ENCODE measurements at regions not wholly inside any gene's neighbourhood (a gene's known extent, or its start where the extent isn't known, plus 50 kb on each side); places are given as distances from the start of the nearest gene placed in this dataset.

DNA sequence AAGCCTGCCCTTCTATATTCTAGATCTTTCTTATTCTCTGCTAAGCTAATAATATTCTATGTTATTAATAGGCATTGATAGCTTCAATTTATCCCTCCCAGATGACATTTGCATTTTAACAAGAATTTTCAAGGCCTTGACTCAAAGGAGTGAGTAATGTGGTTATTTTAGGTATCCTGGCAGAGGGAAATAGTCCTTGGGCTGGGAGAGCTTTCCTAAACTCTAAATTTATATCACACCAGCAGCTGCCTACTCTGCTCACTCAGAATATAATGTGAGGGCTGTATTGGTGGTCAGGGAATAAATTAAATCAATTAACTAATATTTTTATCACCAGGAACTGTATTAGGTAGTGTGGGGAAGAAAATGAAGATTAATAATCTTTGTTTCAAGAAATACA lies 74.8 kb upstream of the ADAM23 start:
- Histone ChIP-seq H3K9me3 (peaks cover 0 to 8% (median 3%) of the 10 kb centered on the region in 4 donors), H3K27ac (replicated peaks in 1 of 4) (no peak overlapping the region), H3K4me3 (no peak overlapping the region), H3K4me1 (peaks cover 0 to 13% (median 6%) of the 10 kb centered on the region in 4 donors), H3K27me3 (no peaks in the 10 kb centered on the region), H3K36me3 (no peaks in the 10 kb centered on the region)
- TF ChIP-seq, protein P1, sequence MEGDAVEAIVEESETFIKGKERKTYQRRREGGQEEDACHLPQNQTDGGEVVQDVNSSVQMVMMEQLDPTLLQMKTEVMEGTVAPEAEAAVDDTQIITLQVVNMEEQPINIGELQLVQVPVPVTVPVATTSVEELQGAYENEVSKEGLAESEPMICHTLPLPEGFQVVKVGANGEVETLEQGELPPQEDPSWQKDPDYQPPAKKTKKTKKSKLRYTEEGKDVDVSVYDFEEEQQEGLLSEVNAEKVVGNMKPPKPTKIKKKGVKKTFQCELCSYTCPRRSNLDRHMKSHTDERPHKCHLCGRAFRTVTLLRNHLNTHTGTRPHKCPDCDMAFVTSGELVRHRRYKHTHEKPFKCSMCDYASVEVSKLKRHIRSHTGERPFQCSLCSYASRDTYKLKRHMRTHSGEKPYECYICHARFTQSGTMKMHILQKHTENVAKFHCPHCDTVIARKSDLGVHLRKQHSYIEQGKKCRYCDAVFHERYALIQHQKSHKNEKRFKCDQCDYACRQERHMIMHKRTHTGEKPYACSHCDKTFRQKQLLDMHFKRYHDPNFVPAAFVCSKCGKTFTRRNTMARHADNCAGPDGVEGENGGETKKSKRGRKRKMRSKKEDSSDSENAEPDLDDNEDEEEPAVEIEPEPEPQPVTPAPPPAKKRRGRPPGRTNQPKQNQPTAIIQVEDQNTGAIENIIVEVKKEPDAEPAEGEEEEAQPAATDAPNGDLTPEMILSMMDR (IDR thresholded peaks at IDR 0.05) = no peak
- TF ChIP-seq POLR2AphosphoS5 (IDR thresholded peaks at IDR 0.05) (no peak), POLR2A (IDR thresholded peaks at IDR 0.05; ENCODE audit: low read depth) (no peak)
- intact Hi-C loops (cut with DNase I) = no loop called here
- no peak for DNase-seq (ENCODE audit: extremely low spot score)

DNA sequence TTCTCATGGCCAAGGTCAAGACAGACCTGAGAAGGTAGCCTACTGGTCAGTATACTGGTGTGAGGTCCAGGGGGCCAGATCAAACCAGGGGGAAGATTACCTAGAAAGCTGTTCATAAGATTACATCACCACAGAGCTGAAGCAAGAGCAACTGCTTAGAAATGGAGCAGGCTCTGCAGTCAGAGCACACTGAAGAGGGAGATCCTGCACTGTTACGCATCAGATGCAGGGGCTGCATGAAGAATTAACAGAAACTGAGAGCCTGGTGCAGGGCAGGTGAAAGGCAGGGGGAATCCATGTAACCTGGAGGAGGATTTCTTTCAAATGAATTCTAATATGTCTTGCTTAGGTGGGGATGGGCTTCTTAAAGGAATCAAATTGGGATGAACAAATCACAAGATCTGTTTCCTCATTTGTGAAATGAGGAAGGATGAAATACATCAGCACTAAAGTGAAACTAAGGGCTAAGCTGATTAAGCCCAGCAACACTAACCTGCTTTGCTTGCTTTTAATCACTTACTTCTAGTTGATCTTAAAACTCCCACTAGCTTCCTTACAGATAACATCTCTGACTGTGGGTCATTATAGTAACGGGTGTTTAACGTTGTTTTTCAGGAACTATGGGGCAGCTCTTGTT lies 74.3 kb upstream of the ADAM23 start:
- no peak for DNase-seq (ENCODE audit: extremely low spot score)
- peaks cover 0 to 13% (median 6%) of the 10 kb centered on the region in 4 donors for H3K4me1 ChIP-seq

DNA sequence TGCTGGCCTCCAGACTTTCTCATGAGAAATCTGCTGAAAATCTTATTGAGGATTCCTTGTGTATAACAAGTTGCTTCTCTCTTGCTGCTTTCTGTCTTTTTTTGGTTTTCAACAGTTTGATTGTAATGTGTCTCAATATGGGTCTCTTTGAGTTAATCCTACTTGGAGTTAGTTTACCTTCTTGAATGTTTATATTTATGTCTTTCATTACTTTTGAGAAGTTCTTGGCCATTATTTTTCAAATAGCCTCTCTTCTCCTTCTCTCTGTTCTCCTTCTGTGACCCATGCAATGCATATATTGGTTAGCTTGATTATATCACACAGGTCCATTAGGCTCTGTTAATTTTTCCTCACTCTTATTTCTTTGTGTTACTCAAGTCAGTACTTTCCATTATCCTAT lies 67.4 kb upstream of the ADAM23 start:
- H3K27me3 ChIP-seq = no peaks in the 10 kb centered on the region
- no peak for DNase-seq (ENCODE audit: extremely low spot score)
- H3K4me3 ChIP-seq = no peak overlapping the region
- H3K36me3 ChIP-seq = no peaks in the 10 kb centered on the region
- no peak overlapping the region for H3K27ac ChIP-seq (replicated peaks in 1 of 4)
- intact Hi-C loops (cut with DNase I) = no loop called here
- H3K9me3 ChIP-seq = peaks cover 0 to 10% (median 8%) of the 10 kb centered on the region in 4 donors
- TF ChIP-seq POLR2AphosphoS5 (IDR thresholded peaks at IDR 0.05) (no peak), POLR2A (IDR thresholded peaks at IDR 0.05; ENCODE audit: low read depth) (no peak), EP300 (IDR thresholded peaks at IDR 0.05) (no peak)
- TF ChIP-seq, protein P1 (IDR thresholded peaks at IDR 0.05) = no peak
- no peaks in the 10 kb centered on the region for H3K4me1 ChIP-seq

More for the DNA sequence above, 74.3 kb upstream of the ADAM23 start:
- Histone ChIP-seq H3K9me3 (peaks cover 0 to 8% (median 3%) of the 10 kb centered on the region in 4 donors), H3K27ac (replicated peaks in 1 of 4) (no peak overlapping the region), H3K27me3 (no peaks in the 10 kb centered on the region), H3K36me3 (no peaks in the 10 kb centered on the region), H3K4me3 (no peak overlapping the region)
- intact Hi-C loops (cut with DNase I) = no loop called here
- TF ChIP-seq POLR2AphosphoS5 (IDR thresholded peaks at IDR 0.05) (no peak), POLR2A (IDR thresholded peaks at IDR 0.05; ENCODE audit: low read depth) (no peak), EP300 (IDR thresholded peaks at IDR 0.05) (no peak)
- TF ChIP-seq, protein P1 (IDR thresholded peaks at IDR 0.05) = no peak
- 60% methylated on average over 3 of the region's 3 CpGs for WGBS

DNA sequence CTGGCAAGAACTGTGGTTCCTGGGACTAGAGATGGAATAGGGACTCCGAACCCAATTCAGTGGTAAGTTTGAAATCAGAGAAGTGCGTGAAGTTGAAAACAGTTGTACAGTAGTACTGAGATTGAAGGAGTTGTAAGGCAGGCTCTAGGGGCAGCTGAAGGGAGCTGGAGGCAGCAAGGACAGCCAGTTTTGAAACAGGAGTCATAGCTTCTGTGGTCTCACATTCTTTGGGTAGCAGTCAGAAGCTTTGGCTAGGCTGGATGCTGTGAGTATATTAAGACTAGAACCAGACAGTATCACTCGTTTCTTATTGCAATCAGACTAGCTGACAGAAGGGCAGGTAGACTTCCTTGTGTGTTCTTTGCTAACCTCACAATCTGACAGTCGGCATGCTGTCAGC lies 64.5 kb upstream of the ADAM23 start:
- intact Hi-C loops (cut with DNase I) = no loop called here
- Histone ChIP-seq H3K36me3 (no peaks in the 10 kb centered on the region), H3K27ac (replicated peaks in 1 of 4) (no peak overlapping the region), H3K4me3 (no peak overlapping the region), H3K4me1 (no peaks in the 10 kb centered on the region), H3K27me3 (no peaks in the 10 kb centered on the region), H3K9me3 (peaks cover 0 to 16% (median 8%) of the 10 kb centered on the region in 4 donors)
- WGBS = 62% methylated on average over 4 of the region's 4 CpGs
- TF ChIP-seq, protein P1 (IDR thresholded peaks at IDR 0.05) = no peak
- no peak for TF ChIP-seq POLR2A (IDR thresholded peaks at IDR 0.05; ENCODE audit: low read depth)
- no peak for TF ChIP-seq EP300 (IDR thresholded peaks at IDR 0.05)
- TF ChIP-seq POLR2AphosphoS5 (IDR thresholded peaks at IDR 0.05) = no peak
- DNase-seq (ENCODE audit: extremely low spot score) = no peak

DNA sequence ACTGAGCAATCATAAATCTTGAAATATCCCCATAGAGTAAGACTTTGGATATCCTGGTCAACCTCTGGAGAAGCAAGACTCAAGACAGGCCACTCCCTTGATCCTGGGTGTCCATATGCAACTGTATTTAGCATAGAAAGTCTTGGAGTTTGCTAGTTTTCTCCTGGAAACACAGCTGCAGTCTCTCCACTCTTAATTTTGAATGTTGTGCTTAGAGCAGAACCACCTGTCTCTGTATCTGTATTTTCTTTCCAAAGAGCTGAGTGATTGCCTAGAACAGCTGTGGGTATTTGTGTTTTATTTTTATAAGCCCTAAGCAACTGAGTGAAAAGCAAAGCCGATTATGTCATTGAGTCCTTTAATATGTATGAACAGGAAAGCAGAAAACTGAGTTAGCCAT lies 64.1 kb upstream of the ADAM23 start:
- H3K4me3 ChIP-seq = no peak overlapping the region
- H3K27ac ChIP-seq (replicated peaks in 1 of 4) = no peak overlapping the region
- no peak for DNase-seq (ENCODE audit: extremely low spot score)
- H3K9me3 ChIP-seq = peaks cover 0 to 21% (median 10%) of the 10 kb centered on the region in 4 donors
- no peaks in the 10 kb centered on the region for H3K27me3 ChIP-seq
- no peaks in the 10 kb centered on the region for H3K36me3 ChIP-seq
- intact Hi-C loops (cut with DNase I) = no loop called here
- TF ChIP-seq POLR2A (IDR thresholded peaks at IDR 0.05; ENCODE audit: low read depth) (no peak), POLR2AphosphoS5 (IDR thresholded peaks at IDR 0.05) (no peak), EP300 (IDR thresholded peaks at IDR 0.05) (no peak)
- TF ChIP-seq, protein P1 (IDR thresholded peaks at IDR 0.05) = no peak
- 20% methylated on average over 1 of the region's 1 CpG for WGBS
- H3K4me1 ChIP-seq = no peaks in the 10 kb centered on the region
